CD14-positive monocyte (primary cell): ENCODE measurements at regions not wholly inside any gene's neighbourhood (a gene's known extent, or its start where the extent isn't known, plus 50 kb on each side); places are given as distances from the start of the nearest gene placed in this dataset.
A peak's percentile ranks its signal among the peaks of the same experiment; 100 is the strongest.

ENCODE experiments used
- DNase-seq, 3 donors: peaks; one replicate each; pipeline ENCODE4 v3.0.0-alpha.2; 2011 to 2022
- H2AFZ ChIP-seq: 2 replicates; pipeline ENCODE4 v1.6.0; 2012; ENCODE audit warnings: mild to moderate bottlenecking, low read depth, low read length, inconsistent platforms; ENCODE audit not compliant: insufficient read depth, poor library complexity, severe bottlenecking
- H3K27ac ChIP-seq, 2 donors: 1 replicate in 1 of 2; 2 replicates in 1 of 2; pipeline ENCODE4 v1.5.1; 2012 to 2013; ENCODE audit warnings: low read length in 2 of 2, control low read depth in 1 of 2, inconsistent platforms in 1 of 2, low read depth in 1 of 2, mild to moderate bottlenecking in 1 of 2
- H3K27me3 ChIP-seq, 2 donors: one replicate each; pipeline versions ENCODE4 v1.6.0 to v1.6.1; 2011 to 2013; ENCODE audit warnings: low read length in 2 of 2; ENCODE audit not compliant: control insufficient read depth in 2 of 2, insufficient read depth in 2 of 2
- H3K36me3 ChIP-seq, 2 donors: replicated peaks in 1 of 2; 1 replicate in 1 of 2; 2 replicates in 1 of 2; pipeline versions ENCODE4 v1.5.1 to v1.6.1; 2012 to 2013; ENCODE audit warnings: low read length in 2 of 2, control low read depth in 1 of 2, inconsistent platforms in 1 of 2, mild to moderate bottlenecking in 1 of 2; ENCODE audit not compliant: insufficient read depth in 2 of 2, control insufficient read depth in 1 of 2
- H3K4me1 ChIP-seq, 2 donors: 1 replicate in 1 of 2; 2 replicates in 1 of 2; pipeline versions ENCODE4 v1.5.1 to v1.6.1; 2012 to 2013; ENCODE audit warnings: low read length in 2 of 2, control low read depth in 1 of 2, inconsistent platforms in 1 of 2, mild to moderate bottlenecking in 1 of 2, moderate library complexity in 1 of 2; ENCODE audit not compliant: insufficient read depth in 2 of 2, control insufficient read depth in 1 of 2
- H3K4me2 ChIP-seq: replicated peaks from 2 replicates; pipeline ENCODE3; 2012; ENCODE audit warnings: low read length, moderate library complexity, mild to moderate bottlenecking; ENCODE audit not compliant: poor library complexity, severe bottlenecking; ENCODE audit errors: extremely low read depth
- H3K4me3 ChIP-seq, 3 experiments: fragments of 200-600 bp in 1 of 3; sonication (generic) in 1 of 3; replicated peaks in 1 of 3; 1 replicate in 2 of 3; 2 replicates in 1 of 3; pipeline ENCODE4 v1.5.1; 2011 to 2013; ENCODE audit warnings: low read length in 3 of 3, mild to moderate bottlenecking in 3 of 3, control low read depth in 2 of 3, low read depth in 2 of 3, inconsistent platforms in 1 of 3, moderate library complexity in 1 of 3
- H3K79me2 ChIP-seq: 2 replicates; pipeline ENCODE4 v1.6.0; 2012; ENCODE audit warnings: mild to moderate bottlenecking, control low read depth, inconsistent platforms, low read length, moderate library complexity; ENCODE audit not compliant: insufficient read depth
- H3K9ac ChIP-seq: 2 replicates; pipeline ENCODE4 v1.6.0; 2017; ENCODE audit warnings: low read length, mild to moderate bottlenecking; ENCODE audit not compliant: insufficient read depth, poor library complexity, severe bottlenecking
- H3K9me3 ChIP-seq, 2 donors: replicated peaks in 1 of 2; 1 replicate in 1 of 2; 2 replicates in 1 of 2; pipeline versions ENCODE4 v1.5.1 to v1.6.1; 2012 to 2013; ENCODE audit warnings: low read length in 2 of 2, control low read depth in 1 of 2; ENCODE audit not compliant: control insufficient read depth in 1 of 2, insufficient read depth in 1 of 2
- H4K20me1 ChIP-seq: 2 replicates; pipeline ENCODE4 v1.6.0; 2012; ENCODE audit warnings: mild to moderate bottlenecking, low read length, control low read depth, moderate library complexity; ENCODE audit not compliant: insufficient read depth
- H3K27ac Mint-ChIP-seq, 7 donors: one replicate each; pipeline ENCODE4 v1.8.0; 2020; ENCODE audit warnings: mild to moderate bottlenecking in 7 of 7, mixed read lengths in 7 of 7, moderate library complexity in 6 of 7, inconsistent platforms in 2 of 7
- H3K27me3 Mint-ChIP-seq, 3 donors: one replicate each; pipeline ENCODE4 v1.8.0; 2021 to 2022; ENCODE audit warnings: low read depth in 3 of 3, mild to moderate bottlenecking in 3 of 3, mixed read lengths in 3 of 3, moderate library complexity in 3 of 3, inconsistent platforms in 1 of 3
- H3K36me3 Mint-ChIP-seq, 2 donors: one replicate each; pipeline ENCODE4 v1.8.0; 2020; ENCODE audit warnings: mixed read lengths in 2 of 2, inconsistent platforms in 1 of 2, mild to moderate bottlenecking in 1 of 2
- H3K4me1 Mint-ChIP-seq: one replicate; pipeline ENCODE4 v1.8.0; 2020; ENCODE audit warnings: mild to moderate bottlenecking, mixed read lengths
- H3K4me3 Mint-ChIP-seq, 2 donors: one replicate each; pipeline ENCODE4 v1.8.0; 2020; ENCODE audit warnings: mild to moderate bottlenecking in 2 of 2, mixed read lengths in 2 of 2, moderate library complexity in 1 of 2
- H3K9me3 Mint-ChIP-seq, 7 donors: one replicate each; pipeline ENCODE4 v1.8.0; 2020 to 2022; ENCODE audit warnings: mixed read lengths in 7 of 7, mild to moderate bottlenecking in 6 of 7, moderate library complexity in 6 of 7, inconsistent platforms in 2 of 7
- CTCF ChIP-seq: fragments of 200-600 bp; IDR thresholded peaks from one replicate; pipeline ENCODE4 v1.8.0; 2022; ENCODE audit warnings: antibody characterized with exemption, mild to moderate bottlenecking
- WGBS: methylation state at CpG from one replicate; pipeline ENCODE4 v1.1.5; 2013; ENCODE audit warnings: missing lambda C conversion rate; ENCODE audit not compliant: insufficient coverage; 5-methylcytosine and 5-hydroxymethylcytosine counted together
- intact Hi-C, 2 donors: fragments of 100-400 bp; cut with micrococcal nuclease; formaldehyde crosslinking; loops; one replicate each; pipeline versions ENCODE4 v1.15.0 to v1.15.1; 2023

DNA sequence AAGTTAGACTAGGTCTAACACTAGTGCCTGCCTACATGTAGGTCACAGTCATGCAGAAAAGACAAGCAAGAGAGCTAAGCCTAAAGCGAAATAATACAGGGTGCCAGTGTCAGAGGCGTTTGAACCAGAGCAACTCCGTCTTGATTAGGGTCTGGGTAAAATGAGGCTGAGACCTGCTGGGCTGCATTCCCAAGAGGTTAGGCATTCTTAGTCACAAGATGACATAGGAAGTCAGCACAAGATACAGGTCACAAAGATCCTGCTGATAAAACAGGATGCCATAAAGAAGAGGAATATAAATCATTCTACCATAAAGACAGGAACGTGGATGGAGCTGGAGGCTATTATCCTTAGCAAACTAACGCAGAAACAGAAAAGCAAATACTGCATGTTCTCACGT lies 120.9 kb downstream of the BEND2 start:
- Histone ChIP-seq H4K20me1 (no peaks in the 10 kb centered on the region), H3K4me3 (no peak overlapping the region), H3K36me3 (no peaks in the 10 kb centered on the region), H3K27ac (no peak overlapping the region), H3K4me1 (no peaks in the 10 kb centered on the region), H3K4me2 (no peak overlapping the region), H2AFZ (no peak overlapping the region), H3K27me3 (peaks cover 0 to 7% of the 10 kb centered on the region in 2 donors), H3K79me2 (no peaks in the 10 kb centered on the region), H3K9me3 (no peaks in the 10 kb centered on the region), H3K9ac (no peak overlapping the region)
- Mint-ChIP-seq H3K4me3 (no peak overlapping the region), H3K9me3 (peaks cover 0 to 6% (median 4%) of the 10 kb centered on the region in 7 donors), H3K27me3 (peaks cover 8 to 13% (median 8%) of the 10 kb centered on the region in 3 donors), H3K36me3 (no peaks in the 10 kb centered on the region), H3K4me1 (no peaks in the 10 kb centered on the region), H3K27ac (no peak overlapping the region)
- WGBS, result 60% methylated on average over 1 of the region's 6 CpGs
- intact Hi-C loops, result no loop called here
- no peak for DNase-seq
- no peak for TF ChIP-seq CTCF

DNA sequence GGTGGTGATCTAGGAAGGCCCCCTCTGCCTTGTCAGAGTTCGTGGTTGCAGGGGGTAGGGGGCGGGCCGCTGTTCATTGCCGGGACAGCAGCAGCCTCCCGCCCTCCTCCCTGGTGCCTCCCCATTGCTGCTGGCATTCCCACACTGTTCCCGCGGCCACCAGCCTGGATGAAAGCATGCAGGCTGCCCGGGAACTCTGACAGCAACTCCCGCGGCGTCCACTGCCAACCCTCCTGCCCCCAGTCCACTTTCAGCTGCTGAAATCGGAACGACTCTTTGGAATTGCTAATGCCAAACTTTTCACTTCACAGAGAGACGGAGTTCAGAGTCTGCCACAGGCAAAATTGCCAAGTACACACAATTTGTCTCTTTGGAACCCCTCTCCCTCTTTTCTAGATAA lies 121.9 kb downstream of the BEND2 start:
- H3K27ac ChIP-seq, result no peak overlapping the region
- no peaks in the 10 kb centered on the region for H3K4me1 ChIP-seq
- H3K9me3 ChIP-seq, result no peaks in the 10 kb centered on the region
- Mint-ChIP-seq H3K9me3 (peaks cover 0 to 6% (median 4%) of the 10 kb centered on the region in 7 donors), H3K4me3 (no peak overlapping the region), H3K4me1 (no peaks in the 10 kb centered on the region), H3K27ac (peak overlapping the region in 1 of 7 donors; percentile 3), H3K27me3 (peaks cover 8 to 13% (median 8%) of the 10 kb centered on the region in 3 donors), H3K36me3 (no peaks in the 10 kb centered on the region)
- H3K9ac ChIP-seq, result no peak overlapping the region
- no peak overlapping the region for H3K4me2 ChIP-seq
- H4K20me1 ChIP-seq, result no peaks in the 10 kb centered on the region
- H3K4me3 ChIP-seq, result no peak overlapping the region
- no peaks in the 10 kb centered on the region for H3K79me2 ChIP-seq
- 17% methylated on average over 12 of the region's 14 CpGs for WGBS
- peaks cover 0 to 7% of the 10 kb centered on the region in 2 donors for H3K27me3 ChIP-seq
- no peak for DNase-seq
- H2AFZ ChIP-seq, result no peak overlapping the region
- intact Hi-C loops, result no loop called here
- no peak for TF ChIP-seq CTCF
- H3K36me3 ChIP-seq, result no peaks in the 10 kb centered on the region
